WTC11 (cell line): ENCODE measurements at regions not wholly inside any gene's neighbourhood (a gene's known extent, or its start where the extent isn't known, plus 50 kb on each side); places are given as distances from the start of the nearest gene placed in this dataset.

ENCODE experiments used
- ATAC-seq: fragments of 200-7000 bp; cut with Tn5 transposase; 2 replicates; pipeline ENCODE4 v1.10.0; 2021; ENCODE audit warnings: mild to moderate bottlenecking, moderate library complexity
- CTCF ChIA-PET: fragments of 300-600 bp; sonication (Branson Sonifier 250); formaldehyde crosslinking; loops from one replicate; lab custom pipeline; 2021; ENCODE audit warnings: antibody characterized with exemption; lab: Charles Lee
- POLR2A ChIA-PET: fragments of 350-600 bp; sonication (Branson Sonifier 250); formaldehyde crosslinking; loops from one replicate; lab custom pipeline; 2021; ENCODE audit warnings: antibody characterized with exemption; lab: Charles Lee
- DNase-seq: peaks from one replicate; pipeline ENCODE4 v3.0.0; 2021; ENCODE audit warnings: low spot score
- H3K27ac Mint-ChIP-seq: 2 replicates; pipeline ENCODE4 v1.8.0; 2021; ENCODE audit warnings: mixed read lengths
- H3K27me3 Mint-ChIP-seq: 2 replicates; pipeline ENCODE4 v1.8.0; 2021; ENCODE audit warnings: low read depth, mild to moderate bottlenecking, moderate library complexity, mixed read lengths
- H3K36me3 Mint-ChIP-seq: 2 replicates; pipeline ENCODE4 v1.8.0; 2021; ENCODE audit warnings: mixed read lengths
- H3K4me1 Mint-ChIP-seq: 2 replicates; pipeline ENCODE4 v1.8.0; 2022; ENCODE audit warnings: mixed read lengths
- H3K4me3 Mint-ChIP-seq: 2 replicates; pipeline ENCODE4 v1.8.0; 2021; ENCODE audit warnings: mild to moderate bottlenecking, moderate library complexity, mixed read lengths
- H3K9me3 Mint-ChIP-seq: 2 replicates; pipeline ENCODE4 v1.8.0; 2021; ENCODE audit warnings: mixed read lengths
- CDX4 ChIP-seq: fragments of 250-450 bp; sonication (Bioruptor Pico); IDR thresholded peaks from 2 replicates; pipeline ENCODE4 v1.9.0; 2021; ENCODE audit warnings: moderate library complexity, mild to moderate bottlenecking, inconsistent platforms, borderline replicate concordance
- E2F4 ChIP-seq: sonication (generic); formaldehyde crosslinking; IDR thresholded peaks from 2 replicates; pipeline ENCODE4 v1.8.1; 2022; ENCODE audit warnings: low read depth, mild to moderate bottlenecking, moderate library complexity, missing genetic modification reagents, borderline replicate concordance
- HMGXB4 ChIP-seq: sonication (generic); formaldehyde crosslinking; IDR thresholded peaks from 2 replicates; pipeline ENCODE4 v1.8.1; 2023; ENCODE audit warnings: mild to moderate bottlenecking, moderate library complexity, missing genetic modification reagents
- MAX ChIP-seq: sonication (generic); formaldehyde crosslinking; IDR thresholded peaks from 2 replicates; pipeline ENCODE4 v1.8.0; 2022; ENCODE audit warnings: mild to moderate bottlenecking, missing genetic modification reagents
- MYBL2 ChIP-seq: sonication (generic); formaldehyde crosslinking; IDR thresholded peaks from 2 replicates; pipeline ENCODE4 v1.8.1; 2023; ENCODE audit warnings: mild to moderate bottlenecking, moderate library complexity, missing genetic modification reagents
- NR3C1 ChIP-seq: sonication (generic); formaldehyde crosslinking; conservative IDR thresholded peaks from 2 replicates; pipeline ENCODE4 v1.8.1; 2023; ENCODE audit warnings: low read depth, mild to moderate bottlenecking, missing genetic modification reagents
- OVOL2 ChIP-seq: fragments of 250-450 bp; sonication (Bioruptor Pico); IDR thresholded peaks from 2 replicates; pipeline ENCODE4 v1.9.0; 2021; ENCODE audit warnings: mild to moderate bottlenecking, borderline replicate concordance
- TEAD1 ChIP-seq: sonication (generic); formaldehyde crosslinking; IDR thresholded peaks from 2 replicates; pipeline ENCODE4 v1.8.0; 2022; ENCODE audit warnings: mild to moderate bottlenecking, missing genetic modification reagents
- ZNF121 ChIP-seq: sonication (generic); formaldehyde crosslinking; IDR thresholded peaks from 2 replicates; pipeline ENCODE4 v1.8.0; 2023; ENCODE audit warnings: missing genetic modification reagents
- ZNF219 ChIP-seq: sonication (generic); formaldehyde crosslinking; IDR thresholded peaks from 2 replicates; pipeline ENCODE4 v1.8.0; 2023; ENCODE audit warnings: missing genetic modification reagents, mild to moderate bottlenecking, borderline replicate concordance
- ZNF317 ChIP-seq: sonication (generic); formaldehyde crosslinking; IDR thresholded peaks from 2 replicates; pipeline ENCODE4 v1.8.1; 2023; ENCODE audit warnings: low read depth, mild to moderate bottlenecking, moderate library complexity, missing genetic modification reagents, borderline replicate concordance
- ZNF416 ChIP-seq: fragments of 250-450 bp; sonication (Bioruptor Pico); IDR thresholded peaks from 2 replicates; pipeline ENCODE4 v1.9.0; 2021; ENCODE audit warnings: mild to moderate bottlenecking, inconsistent platforms
- ZNF512 ChIP-seq: sonication (generic); formaldehyde crosslinking; IDR thresholded peaks from 2 replicates; pipeline ENCODE4 v1.8.1; 2022; ENCODE audit warnings: missing genetic modification reagents, borderline replicate concordance
- ZNF671 ChIP-seq: fragments of 250-450 bp; sonication (Bioruptor Pico); IDR thresholded peaks from 2 replicates; pipeline ENCODE4 v1.8.0; 2021; ENCODE audit warnings: mild to moderate bottlenecking
- TF ChIP-seq, protein P1 (sequence below): fragments of 250-450 bp; sonication (Bioruptor Pico); conservative IDR thresholded peaks from 2 replicates; pipeline ENCODE4 v1.9.0; 2021; ENCODE audit warnings: mild to moderate bottlenecking

DNA sequence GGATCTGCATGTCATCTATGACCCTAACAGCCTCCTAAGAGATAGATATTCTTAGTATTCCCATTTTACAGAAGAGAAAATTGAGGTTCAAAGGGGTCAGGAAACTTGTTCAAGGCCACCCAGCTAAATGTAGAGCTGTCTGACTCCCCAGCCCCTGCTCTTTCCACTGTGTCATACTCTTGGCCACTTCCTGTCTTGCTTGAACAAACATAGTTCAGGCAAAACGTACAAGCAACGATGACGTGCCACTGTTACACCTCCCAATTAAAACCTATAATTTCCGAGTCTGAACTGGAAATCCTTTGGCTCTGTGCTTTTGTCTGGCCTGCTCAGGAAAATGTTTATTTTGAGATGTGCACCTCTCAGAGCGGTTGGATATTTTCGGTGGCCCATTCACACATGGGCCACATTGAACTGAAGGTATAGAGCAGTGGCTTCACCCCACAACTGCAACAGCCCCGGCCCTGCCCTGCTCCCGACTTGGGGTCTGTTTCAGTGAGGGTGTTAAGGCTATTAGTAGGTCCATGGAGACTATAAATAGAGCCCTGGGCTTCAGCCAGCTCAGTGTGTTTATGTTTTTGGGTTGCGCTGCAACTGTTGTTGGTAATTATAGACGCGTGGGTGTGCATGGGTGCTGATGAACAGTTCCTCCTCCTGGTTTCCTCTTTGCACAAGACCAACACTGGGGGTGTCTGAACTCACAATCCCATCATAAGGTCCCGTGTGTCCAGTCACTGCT lies 172.3 kb upstream of the ADO start:
- H3K27me3 Mint-ChIP-seq = no peaks in the 10 kb centered on the region
- TF ChIP-seq ZNF512 (CRISPR knock-in tag) (no peak), CDX4 (CRISPR knock-in tag) (no peak), OVOL2 (CRISPR knock-in tag) (no peak), ZNF671 (CRISPR knock-in tag) (no peak)
- H3K9me3 Mint-ChIP-seq = peaks cover 3% of the 10 kb centered on the region; the same call in 1 of the 2 replicates
- H3K4me3 Mint-ChIP-seq = no peak overlapping the region
- POLR2A ChIA-PET = no interaction called here
- H3K27ac Mint-ChIP-seq = no peak overlapping the region
- CTCF ChIA-PET = no interaction called here
- DNase-seq (no peak), ATAC-seq (no peak)
- no peaks in the 10 kb centered on the region; the same call in 1 of the 2 replicates for H3K36me3 Mint-ChIP-seq
- H3K4me1 Mint-ChIP-seq = peaks cover 10% of the 10 kb centered on the region

GRCh38 chr10:62633976-62634375 lies 170.5 kb upstream of the ADO start:
- DNase-seq (no peak), ATAC-seq (no peak)
- ChIA-PET POLR2A (no interaction called here), CTCF (no interaction called here)
- no peaks in the 10 kb centered on the region for H3K4me1 Mint-ChIP-seq
- peaks cover 3% of the 10 kb centered on the region; the same call in 1 of the 2 replicates for H3K9me3 Mint-ChIP-seq
- no peaks in the 10 kb centered on the region; the same call in 1 of the 2 replicates for H3K36me3 Mint-ChIP-seq
- no peak overlapping the region for H3K27ac Mint-ChIP-seq
- H3K27me3 Mint-ChIP-seq = no peaks in the 10 kb centered on the region
- H3K4me3 Mint-ChIP-seq = no peak overlapping the region
- TF ChIP-seq TEAD1 (no peak), ZNF219 (no peak), E2F4 (no peak), MAX (CRISPR knock-in tag) (no peak), ZNF317 (CRISPR knock-in tag) (no peak), ZNF416 (CRISPR knock-in tag) (no peak), ZNF121 (CRISPR knock-in tag) (no peak), NR3C1 (CRISPR knock-in tag) (no peak), HMGXB4 (CRISPR knock-in tag) (no peak), MYBL2 (no peak)
- TF ChIP-seq, protein P1, sequence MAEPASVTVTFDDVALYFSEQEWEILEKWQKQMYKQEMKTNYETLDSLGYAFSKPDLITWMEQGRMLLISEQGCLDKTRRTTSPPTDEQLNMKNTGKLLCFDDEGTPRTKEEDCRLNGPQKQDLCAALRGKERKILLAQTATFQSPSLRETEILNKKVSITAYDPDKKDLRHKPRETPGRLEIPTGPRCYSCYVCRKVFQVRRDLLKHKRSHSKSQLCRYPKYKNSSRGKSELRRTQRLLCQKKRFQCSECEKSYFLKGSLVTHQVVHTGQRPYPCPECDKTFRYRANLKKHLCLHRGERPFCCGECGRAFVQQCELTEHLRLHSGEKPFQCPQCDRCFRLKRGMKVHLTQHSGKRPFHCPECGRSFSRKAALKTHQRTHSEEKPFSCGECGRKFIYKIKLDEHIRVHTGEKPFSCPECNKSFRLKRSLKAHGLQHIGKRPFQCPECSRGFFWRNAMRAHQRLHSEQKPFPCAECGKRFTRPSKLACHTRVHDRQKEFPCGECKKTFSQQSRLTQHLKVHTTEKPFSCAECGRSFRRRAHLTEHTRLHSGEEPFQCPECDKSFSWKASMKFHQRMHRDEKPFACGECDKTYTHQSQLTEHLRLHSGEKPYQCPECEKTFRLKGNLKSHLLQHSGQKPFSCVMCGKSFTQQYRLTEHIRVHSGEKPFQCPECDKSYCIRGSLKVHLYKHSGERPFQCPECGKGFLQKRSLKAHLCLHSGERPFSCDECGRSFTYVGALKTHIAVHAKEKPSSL (CRISPR knock-in tag) = no peak
